Ovary (tissue), 3 donors: ENCODE measurements at regions not wholly inside any gene's neighbourhood (a gene's known extent, or its start where the extent isn't known, plus 50 kb on each side); places are given as distances from the start of the nearest gene placed in this dataset.

Experiments used
- POLR2A ChIP-seq: fragments of 450-650 bp; IDR thresholded peaks from one replicate; pipeline ENCODE4 v1.6.1; 2017; ENCODE audit warnings: antibody characterized with exemption, mild to moderate bottlenecking, moderate library complexity
- TF ChIP-seq, protein P1 (sequence below), 3 donors: fragments of 450-650 bp in 2 of 3; fragments of 200-600 bp in 1 of 3; IDR thresholded peaks; one replicate each; pipeline versions ENCODE4 v1.5.1 to v1.8.0; 2016 to 2022; ENCODE audit warnings: antibody characterized with exemption in 3 of 3, mild to moderate bottlenecking in 1 of 3
- donor health status: DM: no; HTN: no; CAD: no.

DNA sequence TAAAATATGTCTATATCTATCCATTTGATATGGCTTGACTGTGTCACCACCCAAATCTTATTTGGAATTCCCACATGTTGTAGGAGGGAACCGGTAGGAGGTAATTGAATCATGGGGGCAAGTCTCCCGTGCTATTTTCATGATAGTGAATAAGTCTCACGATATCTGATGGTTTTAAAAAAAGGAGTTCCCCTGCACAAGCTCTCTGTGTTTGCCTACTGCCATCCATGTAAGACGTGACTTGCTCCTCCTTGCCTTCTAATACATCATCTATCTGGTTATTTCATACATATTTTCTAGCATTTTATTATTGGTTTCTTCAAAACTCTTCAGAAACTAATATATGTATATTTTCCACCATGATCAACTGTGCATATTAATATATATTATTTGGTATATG lies 57.3 kb upstream of the AMZ2 start:
- TF ChIP-seq, protein P1, sequence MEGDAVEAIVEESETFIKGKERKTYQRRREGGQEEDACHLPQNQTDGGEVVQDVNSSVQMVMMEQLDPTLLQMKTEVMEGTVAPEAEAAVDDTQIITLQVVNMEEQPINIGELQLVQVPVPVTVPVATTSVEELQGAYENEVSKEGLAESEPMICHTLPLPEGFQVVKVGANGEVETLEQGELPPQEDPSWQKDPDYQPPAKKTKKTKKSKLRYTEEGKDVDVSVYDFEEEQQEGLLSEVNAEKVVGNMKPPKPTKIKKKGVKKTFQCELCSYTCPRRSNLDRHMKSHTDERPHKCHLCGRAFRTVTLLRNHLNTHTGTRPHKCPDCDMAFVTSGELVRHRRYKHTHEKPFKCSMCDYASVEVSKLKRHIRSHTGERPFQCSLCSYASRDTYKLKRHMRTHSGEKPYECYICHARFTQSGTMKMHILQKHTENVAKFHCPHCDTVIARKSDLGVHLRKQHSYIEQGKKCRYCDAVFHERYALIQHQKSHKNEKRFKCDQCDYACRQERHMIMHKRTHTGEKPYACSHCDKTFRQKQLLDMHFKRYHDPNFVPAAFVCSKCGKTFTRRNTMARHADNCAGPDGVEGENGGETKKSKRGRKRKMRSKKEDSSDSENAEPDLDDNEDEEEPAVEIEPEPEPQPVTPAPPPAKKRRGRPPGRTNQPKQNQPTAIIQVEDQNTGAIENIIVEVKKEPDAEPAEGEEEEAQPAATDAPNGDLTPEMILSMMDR (IDR thresholded peaks at IDR 0.05), result no peak
- TF ChIP-seq POLR2A, result no peak
